Liver (tissue), 8 donors: ENCODE measurements at regions not wholly inside any gene's neighbourhood (a gene's known extent, or its start where the extent isn't known, plus 50 kb on each side); places are given as distances from the start of the nearest gene placed in this dataset.

ENCODE experiments used
- DNase-seq: peaks from one replicate; pipeline ENCODE4 v3.0.0-alpha.2; 2017; ENCODE audit warnings: low spot score
- H3K27ac ChIP-seq, 2 donors: one replicate each; pipeline ENCODE4 v1.7.0; 2013; ENCODE audit warnings: inconsistent platforms in 2 of 2, low read length in 2 of 2, control low read depth in 1 of 2, low read depth in 1 of 2, mild to moderate bottlenecking in 1 of 2
- H3K27me3 ChIP-seq, 4 donors: one replicate each; pipeline versions ENCODE4 v1.6.1 to v1.7.0; 2013; ENCODE audit warnings: low read length in 3 of 4, inconsistent platforms in 1 of 4, mild to moderate bottlenecking in 1 of 4, moderate library complexity in 1 of 4; ENCODE audit not compliant: control insufficient read depth in 4 of 4, insufficient read depth in 4 of 4
- H3K36me3 ChIP-seq, 4 donors: one replicate each; pipeline versions ENCODE4 v1.6.1 to v1.7.0; 2013; ENCODE audit warnings: low read length in 3 of 4, mild to moderate bottlenecking in 3 of 4, low read depth in 1 of 4, moderate library complexity in 1 of 4; ENCODE audit not compliant: control insufficient read depth in 4 of 4, insufficient read depth in 3 of 4
- H3K4me1 ChIP-seq, 4 donors: one replicate each; pipeline versions ENCODE4 v1.6.1 to v1.7.0; 2013; ENCODE audit warnings: low read length in 3 of 4, mild to moderate bottlenecking in 3 of 4, moderate library complexity in 1 of 4; ENCODE audit not compliant: control insufficient read depth in 4 of 4, insufficient read depth in 4 of 4
- H3K4me3 ChIP-seq, 3 donors: one replicate each; pipeline versions ENCODE4 v1.6.1 to v1.7.0; 2013; ENCODE audit warnings: low read length in 3 of 3, control low read depth in 1 of 3, low read depth in 1 of 3, mild to moderate bottlenecking in 1 of 3
- H3K9ac ChIP-seq, 2 donors: one replicate each; pipeline ENCODE4 v1.7.0; 2013; ENCODE audit warnings: low read length in 2 of 2, mild to moderate bottlenecking in 2 of 2, moderate library complexity in 2 of 2, control low read depth in 1 of 2, low read depth in 1 of 2
- H3K9me3 ChIP-seq, 4 donors: one replicate each; pipeline versions ENCODE4 v1.6.1 to v1.7.0; 2013; ENCODE audit warnings: low read length in 3 of 4; ENCODE audit not compliant: control insufficient read depth in 4 of 4
- EGR1 ChIP-seq, 2 donors: IDR thresholded peaks; 2 replicates each; pipeline ENCODE4 v1.6.1; 2016 to 2018; ENCODE audit warnings: antibody characterized with exemption in 2 of 2, low read depth in 2 of 2
- FOXA1 ChIP-seq: IDR thresholded peaks from 2 replicates; pipeline ENCODE4 v1.6.1; 2016; ENCODE audit warnings: antibody characterized with exemption
- FOXA2 ChIP-seq: IDR thresholded peaks from 2 replicates; pipeline ENCODE4 v1.6.1; 2016; ENCODE audit warnings: antibody characterized with exemption
- GABPA ChIP-seq, 2 donors: IDR thresholded peaks in 1 of 2; conservative IDR thresholded peaks in 1 of 2; 2 replicates each; pipeline ENCODE4 v1.6.1; 2016; ENCODE audit warnings: antibody characterized with exemption in 2 of 2, mild to moderate bottlenecking in 1 of 2, moderate library complexity in 1 of 2
- HNF4A ChIP-seq, 2 donors: conservative IDR thresholded peaks; 2 replicates each; pipeline ENCODE4 v1.6.1; 2016; ENCODE audit warnings: antibody characterized with exemption in 2 of 2, mild to moderate bottlenecking in 2 of 2
- HNF4G ChIP-seq: IDR thresholded peaks from 2 replicates; pipeline ENCODE4 v1.6.1; 2016; ENCODE audit warnings: antibody characterized with exemption
- JUND ChIP-seq, 2 donors: IDR thresholded peaks; 2 replicates each; pipeline ENCODE4 v1.6.1; 2016; ENCODE audit warnings: antibody characterized with exemption in 2 of 2
- NR2F2 ChIP-seq: IDR thresholded peaks from 2 replicates; pipeline ENCODE4 v1.6.1; 2016; ENCODE audit warnings: antibody characterized with exemption
- RAD21 ChIP-seq, 2 donors: IDR thresholded peaks; 2 replicates each; pipeline ENCODE4 v1.6.1; 2016; ENCODE audit warnings: antibody characterized with exemption in 2 of 2, mild to moderate bottlenecking in 2 of 2
- RXRA ChIP-seq, 2 donors: IDR thresholded peaks; 2 replicates each; pipeline ENCODE4 v1.6.1; 2017 to 2018; ENCODE audit warnings: antibody characterized with exemption in 2 of 2, mild to moderate bottlenecking in 1 of 2
- SP1 ChIP-seq: IDR thresholded peaks from 2 replicates; pipeline ENCODE4 v1.6.1; 2018; ENCODE audit warnings: antibody characterized with exemption, mild to moderate bottlenecking
- TAF1 ChIP-seq: conservative IDR thresholded peaks from 2 replicates; pipeline ENCODE4 v1.6.1; 2016; ENCODE audit warnings: antibody characterized with exemption, mild to moderate bottlenecking
- YY1 ChIP-seq: IDR thresholded peaks from 2 replicates; pipeline ENCODE4 v1.6.1; 2016; ENCODE audit warnings: antibody characterized with exemption, mild to moderate bottlenecking
- WGBS: extraction: QIAGEN DNeasy Blood & Tissue Kit; methylation state at CpG from one replicate; pipeline ENCODE4 v1.1.7; 2013; 5-methylcytosine and 5-hydroxymethylcytosine counted together
- TF ChIP-seq, protein P1 (sequence below): IDR thresholded peaks from 2 replicates; pipeline ENCODE4 v1.6.1; 2016; ENCODE audit warnings: antibody characterized with exemption
- TF ChIP-seq, protein P2 (sequence below): fragments of 150-350 bp; IDR thresholded peaks from 2 replicates; pipeline ENCODE4 v1.5.1; 2017; ENCODE audit warnings: improper control_type of control experiment, low read depth, low read length; ENCODE audit not compliant: missing input control
- TF ChIP-seq, protein P3 (sequence below): IDR thresholded peaks from 2 replicates; pipeline ENCODE4 v1.6.1; 2016; ENCODE audit warnings: antibody characterized with exemption, mild to moderate bottlenecking
- TF ChIP-seq, protein P4 (sequence below): IDR thresholded peaks from 2 replicates; pipeline ENCODE4 v1.6.1; 2016; ENCODE audit warnings: antibody characterized with exemption
- TF ChIP-seq, protein P5 (sequence below): IDR thresholded peaks from 2 replicates; pipeline ENCODE4 v1.6.1; 2016; ENCODE audit warnings: antibody characterized with exemption
- donor health status: healthy.
- donor health status: healthy.
- donor health status: healthy.
- donor health status: healthy.
- donor health status: healthy.

DNA sequence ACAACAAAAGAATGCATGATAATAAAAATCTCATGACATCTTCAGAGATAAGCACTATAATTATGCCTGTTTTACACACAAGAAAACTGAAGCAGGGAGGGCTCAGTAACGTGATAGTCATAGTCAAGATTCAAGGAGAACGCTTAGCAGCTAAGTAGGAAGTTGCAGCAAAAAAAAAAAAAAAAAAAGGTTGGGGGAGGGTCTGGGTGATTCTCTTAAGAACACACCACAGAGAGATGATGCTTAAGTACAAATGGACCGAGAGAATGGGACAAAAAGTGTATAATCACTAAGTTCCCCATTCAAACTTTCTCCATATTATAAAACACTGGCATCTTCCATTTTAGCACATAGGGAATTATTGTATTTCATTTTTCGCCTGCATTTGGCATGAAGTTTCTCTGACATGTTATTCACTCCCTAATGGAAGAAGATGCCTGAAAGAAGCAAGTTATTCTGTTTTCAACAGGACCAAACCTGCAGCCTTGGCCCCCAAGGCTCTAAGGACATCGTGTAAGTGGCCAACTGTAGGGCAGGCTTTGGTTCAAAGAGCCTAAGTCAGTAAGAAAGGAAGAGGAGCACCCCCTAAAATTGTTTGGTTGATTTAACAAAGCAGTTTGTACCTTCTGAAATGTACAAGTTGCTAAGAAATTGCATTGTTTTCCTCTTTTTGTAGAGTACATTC, 142.9 kb upstream of the TMPO start:
- DNase-seq, result no peak
- H3K4me3 ChIP-seq, result no peak overlapping the region
- H3K4me1 ChIP-seq, result peaks cover 0 to 5% (median 0%) of the 10 kb centered on the region in 4 donors
- H3K36me3 ChIP-seq, result no peaks in the 10 kb centered on the region
- 63% methylated on average over 5 of the region's 5 CpGs for WGBS
- no peak overlapping the region for H3K9ac ChIP-seq
- no peak overlapping the region for H3K27ac ChIP-seq
- TF ChIP-seq GABPA (IDR thresholded peaks at IDR 0.05 in 1 of 2, conservative IDR thresholded peaks at IDR 0.05 in 1 of 2) (no peak), HNF4A (conservative IDR thresholded peaks at IDR 0.05) (no peak), EGR1 (IDR thresholded peaks at IDR 0.05; ENCODE audit: low read depth in 2 of 2) (no peak), FOXA1 (no peak), SP1 (no peak), JUND (IDR thresholded peaks at IDR 0.05) (no peak), NR2F2 (no peak), TAF1 (no peak), HNF4G (no peak), RAD21 (IDR thresholded peaks at IDR 0.05) (no peak), YY1 (no peak), RXRA (IDR thresholded peaks at IDR 0.05) (no peak), FOXA2 (no peak)
- TF ChIP-seq, protein P1, sequence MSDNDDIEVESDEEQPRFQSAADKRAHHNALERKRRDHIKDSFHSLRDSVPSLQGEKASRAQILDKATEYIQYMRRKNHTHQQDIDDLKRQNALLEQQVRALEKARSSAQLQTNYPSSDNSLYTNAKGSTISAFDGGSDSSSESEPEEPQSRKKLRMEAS, result no peak
- TF ChIP-seq, protein P2, sequence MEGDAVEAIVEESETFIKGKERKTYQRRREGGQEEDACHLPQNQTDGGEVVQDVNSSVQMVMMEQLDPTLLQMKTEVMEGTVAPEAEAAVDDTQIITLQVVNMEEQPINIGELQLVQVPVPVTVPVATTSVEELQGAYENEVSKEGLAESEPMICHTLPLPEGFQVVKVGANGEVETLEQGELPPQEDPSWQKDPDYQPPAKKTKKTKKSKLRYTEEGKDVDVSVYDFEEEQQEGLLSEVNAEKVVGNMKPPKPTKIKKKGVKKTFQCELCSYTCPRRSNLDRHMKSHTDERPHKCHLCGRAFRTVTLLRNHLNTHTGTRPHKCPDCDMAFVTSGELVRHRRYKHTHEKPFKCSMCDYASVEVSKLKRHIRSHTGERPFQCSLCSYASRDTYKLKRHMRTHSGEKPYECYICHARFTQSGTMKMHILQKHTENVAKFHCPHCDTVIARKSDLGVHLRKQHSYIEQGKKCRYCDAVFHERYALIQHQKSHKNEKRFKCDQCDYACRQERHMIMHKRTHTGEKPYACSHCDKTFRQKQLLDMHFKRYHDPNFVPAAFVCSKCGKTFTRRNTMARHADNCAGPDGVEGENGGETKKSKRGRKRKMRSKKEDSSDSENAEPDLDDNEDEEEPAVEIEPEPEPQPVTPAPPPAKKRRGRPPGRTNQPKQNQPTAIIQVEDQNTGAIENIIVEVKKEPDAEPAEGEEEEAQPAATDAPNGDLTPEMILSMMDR, result no peak
- TF ChIP-seq, protein P3, sequence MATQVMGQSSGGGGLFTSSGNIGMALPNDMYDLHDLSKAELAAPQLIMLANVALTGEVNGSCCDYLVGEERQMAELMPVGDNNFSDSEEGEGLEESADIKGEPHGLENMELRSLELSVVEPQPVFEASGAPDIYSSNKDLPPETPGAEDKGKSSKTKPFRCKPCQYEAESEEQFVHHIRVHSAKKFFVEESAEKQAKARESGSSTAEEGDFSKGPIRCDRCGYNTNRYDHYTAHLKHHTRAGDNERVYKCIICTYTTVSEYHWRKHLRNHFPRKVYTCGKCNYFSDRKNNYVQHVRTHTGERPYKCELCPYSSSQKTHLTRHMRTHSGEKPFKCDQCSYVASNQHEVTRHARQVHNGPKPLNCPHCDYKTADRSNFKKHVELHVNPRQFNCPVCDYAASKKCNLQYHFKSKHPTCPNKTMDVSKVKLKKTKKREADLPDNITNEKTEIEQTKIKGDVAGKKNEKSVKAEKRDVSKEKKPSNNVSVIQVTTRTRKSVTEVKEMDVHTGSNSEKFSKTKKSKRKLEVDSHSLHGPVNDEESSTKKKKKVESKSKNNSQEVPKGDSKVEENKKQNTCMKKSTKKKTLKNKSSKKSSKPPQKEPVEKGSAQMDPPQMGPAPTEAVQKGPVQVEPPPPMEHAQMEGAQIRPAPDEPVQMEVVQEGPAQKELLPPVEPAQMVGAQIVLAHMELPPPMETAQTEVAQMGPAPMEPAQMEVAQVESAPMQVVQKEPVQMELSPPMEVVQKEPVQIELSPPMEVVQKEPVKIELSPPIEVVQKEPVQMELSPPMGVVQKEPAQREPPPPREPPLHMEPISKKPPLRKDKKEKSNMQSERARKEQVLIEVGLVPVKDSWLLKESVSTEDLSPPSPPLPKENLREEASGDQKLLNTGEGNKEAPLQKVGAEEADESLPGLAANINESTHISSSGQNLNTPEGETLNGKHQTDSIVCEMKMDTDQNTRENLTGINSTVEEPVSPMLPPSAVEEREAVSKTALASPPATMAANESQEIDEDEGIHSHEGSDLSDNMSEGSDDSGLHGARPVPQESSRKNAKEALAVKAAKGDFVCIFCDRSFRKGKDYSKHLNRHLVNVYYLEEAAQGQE, result no peak
- TF ChIP-seq, protein P4, sequence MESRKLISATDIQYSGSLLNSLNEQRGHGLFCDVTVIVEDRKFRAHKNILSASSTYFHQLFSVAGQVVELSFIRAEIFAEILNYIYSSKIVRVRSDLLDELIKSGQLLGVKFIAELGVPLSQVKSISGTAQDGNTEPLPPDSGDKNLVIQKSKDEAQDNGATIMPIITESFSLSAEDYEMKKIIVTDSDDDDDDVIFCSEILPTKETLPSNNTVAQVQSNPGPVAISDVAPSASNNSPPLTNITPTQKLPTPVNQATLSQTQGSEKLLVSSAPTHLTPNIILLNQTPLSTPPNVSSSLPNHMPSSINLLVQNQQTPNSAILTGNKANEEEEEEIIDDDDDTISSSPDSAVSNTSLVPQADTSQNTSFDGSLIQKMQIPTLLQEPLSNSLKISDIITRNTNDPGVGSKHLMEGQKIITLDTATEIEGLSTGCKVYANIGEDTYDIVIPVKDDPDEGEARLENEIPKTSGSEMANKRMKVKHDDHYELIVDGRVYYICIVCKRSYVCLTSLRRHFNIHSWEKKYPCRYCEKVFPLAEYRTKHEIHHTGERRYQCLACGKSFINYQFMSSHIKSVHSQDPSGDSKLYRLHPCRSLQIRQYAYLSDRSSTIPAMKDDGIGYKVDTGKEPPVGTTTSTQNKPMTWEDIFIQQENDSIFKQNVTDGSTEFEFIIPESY, result no peak
- TF ChIP-seq, protein P5, sequence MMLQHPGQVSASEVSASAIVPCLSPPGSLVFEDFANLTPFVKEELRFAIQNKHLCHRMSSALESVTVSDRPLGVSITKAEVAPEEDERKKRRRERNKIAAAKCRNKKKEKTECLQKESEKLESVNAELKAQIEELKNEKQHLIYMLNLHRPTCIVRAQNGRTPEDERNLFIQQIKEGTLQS, result no peak
- no peaks in the 10 kb centered on the region for H3K27me3 ChIP-seq
- H3K9me3 ChIP-seq, result no peaks in the 10 kb centered on the region
